LNCaP clone FGC (cell line): ENCODE measurements at regions not wholly inside any gene's neighbourhood (a gene's known extent, or its start where the extent isn't known, plus 50 kb on each side); places are given as distances from the start of the nearest gene placed in this dataset.

ENCODE experiments used
- DNase-seq: peaks from one replicate; pipeline ENCODE4 v3.0.0-alpha.2; 2011; ENCODE audit warnings: low read depth
- H3K4me3 ChIP-seq: 2 replicates; pipeline ENCODE4 v1.5.1; 2011; ENCODE audit warnings: mild to moderate bottlenecking, low read depth, low read length, control low read depth
- CTCF ChIP-seq: IDR thresholded peaks from 2 replicates; pipeline ENCODE4 v1.5.1; 2012; ENCODE audit warnings: mild to moderate bottlenecking; ENCODE audit not compliant: control insufficient read depth, insufficient read depth; ENCODE audit errors: extremely low read depth

DNA sequence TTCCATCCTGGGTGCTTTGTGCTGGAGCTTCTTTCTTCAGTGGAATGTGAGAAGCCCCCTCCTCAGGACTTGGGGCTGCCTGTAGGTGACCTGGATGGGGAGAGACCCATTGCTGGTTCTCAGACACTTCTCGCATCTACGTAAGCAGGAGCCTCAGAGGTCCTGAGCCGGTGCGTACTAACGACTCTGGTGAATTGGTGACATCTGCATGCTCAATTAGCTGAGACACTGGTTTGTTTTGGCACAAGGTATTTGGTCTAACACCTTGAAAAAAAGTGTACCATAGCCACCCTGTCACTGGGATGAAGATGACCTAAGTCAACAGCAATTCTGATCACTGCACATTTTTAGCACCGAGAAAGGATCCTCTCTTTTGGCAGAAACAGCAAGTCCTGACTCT lies 57.7 kb downstream of the LRRC30 start:
- no peak for TF ChIP-seq CTCF
- DNase-seq, result no peak
- no peak overlapping the region for H3K4me3 ChIP-seq

DNA sequence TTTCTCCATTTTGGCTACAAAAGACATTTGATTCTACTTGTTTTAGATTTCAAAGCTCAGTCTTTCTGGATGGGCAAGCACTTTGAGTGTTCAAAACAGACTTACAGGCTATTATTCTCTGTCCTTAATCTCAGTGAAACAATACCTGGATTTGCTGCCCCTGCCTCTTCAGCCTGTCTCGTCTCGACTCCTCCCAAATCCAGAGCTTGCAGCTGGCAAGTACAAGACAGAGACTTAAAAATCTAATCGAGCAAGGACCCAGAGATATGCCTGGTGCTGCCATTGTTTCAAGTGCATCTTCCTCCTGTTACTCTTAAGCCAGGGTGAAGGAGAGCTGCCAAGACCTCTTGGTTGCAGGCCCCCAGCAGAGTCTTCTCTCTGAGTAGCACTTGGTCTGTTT lies 59.2 kb downstream of the LRRC30 start:
- H3K4me3 ChIP-seq, result no peak overlapping the region
- no peak for DNase-seq
- no peak for TF ChIP-seq CTCF

- no peak overlapping the region for H3K4me3 ChIP-seq
- DNase-seq, result no peak
- no peak for TF ChIP-seq CTCF
Observed at GRCh38 chr18:7291046-7291445, 60.2 kb downstream of the LRRC30 start.

DNA sequence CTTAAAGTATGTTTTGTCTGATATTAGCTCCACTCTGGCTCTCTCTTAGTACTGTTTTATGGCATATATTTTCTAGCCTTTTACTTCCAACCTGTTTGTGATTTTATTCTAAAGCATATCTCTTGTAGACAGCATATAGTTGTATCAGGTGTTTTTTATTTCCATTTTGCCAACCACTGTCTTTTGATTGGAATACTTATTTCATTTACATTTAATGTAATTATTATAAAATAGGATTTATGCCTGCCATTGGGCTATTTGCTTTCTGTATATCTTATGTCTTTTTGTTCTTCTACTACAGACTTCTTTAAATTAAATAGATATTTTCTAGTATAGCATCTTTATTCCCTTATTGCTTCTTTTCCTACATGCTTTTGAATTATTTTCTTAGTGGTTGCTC lies 67.3 kb downstream of the LRRC30 start:
- no peak overlapping the region for H3K4me3 ChIP-seq
- no peak for DNase-seq
- no peak for TF ChIP-seq CTCF

GRCh38 chr18:7301094-7301493 lies 70.2 kb downstream of the LRRC30 start:
- no peak for DNase-seq
- no peak for TF ChIP-seq CTCF
- no peak overlapping the region for H3K4me3 ChIP-seq

DNA sequence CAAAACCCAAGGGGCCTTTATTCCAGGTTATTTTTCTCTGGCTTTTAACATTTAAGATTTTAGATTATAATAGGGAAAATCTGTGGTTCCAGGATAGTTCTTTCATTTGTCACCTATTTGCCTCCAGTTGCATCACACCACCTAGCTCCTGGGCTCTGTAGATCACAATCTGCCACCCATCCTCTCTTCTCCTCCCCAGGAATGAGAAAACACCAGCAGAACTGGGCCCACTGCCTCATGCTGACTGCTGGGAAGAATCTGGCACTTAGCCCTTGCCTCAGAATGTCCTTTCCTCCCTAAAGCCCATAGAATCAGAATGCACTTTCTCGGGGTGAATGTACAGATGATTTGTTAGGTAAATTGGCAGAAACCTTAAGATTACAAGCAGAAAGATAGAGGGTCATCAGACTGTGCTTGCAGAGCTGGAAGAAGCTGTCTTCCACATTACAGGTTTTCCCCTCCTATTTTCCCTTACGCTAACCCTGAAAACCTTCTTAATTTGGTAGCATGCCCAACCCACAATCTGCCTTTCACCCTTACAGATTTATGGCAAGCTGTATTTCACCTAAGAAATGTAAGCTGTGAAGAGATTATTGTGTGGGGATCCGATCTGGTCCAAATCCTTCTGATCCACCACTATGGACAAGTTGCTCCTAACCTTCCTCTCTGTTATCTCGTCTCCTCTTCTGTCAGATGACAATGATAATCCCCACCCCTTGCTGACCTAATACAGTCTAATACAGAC lies 72.6 kb downstream of the LRRC30 start:
- TF ChIP-seq CTCF, result no peak
- no peak overlapping the region for H3K4me3 ChIP-seq
- DNase-seq, result no peak

DNA sequence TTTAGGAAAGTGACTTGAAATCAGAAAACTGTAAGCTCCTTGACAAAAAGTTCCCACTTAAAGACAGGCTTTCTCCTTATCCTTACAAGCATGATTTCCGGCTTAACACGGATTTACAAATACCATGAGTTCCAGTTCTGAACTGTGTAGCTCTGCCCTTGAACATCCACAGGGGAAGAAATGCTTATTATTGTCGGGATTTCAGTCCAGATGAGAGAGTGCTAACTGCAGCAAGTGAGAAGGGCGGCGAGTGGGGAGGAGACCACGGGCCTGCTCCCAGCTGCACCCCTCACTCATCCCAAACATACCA lies 73.1 kb downstream of the LRRC30 start:
- H3K4me3 ChIP-seq, result no peak overlapping the region
- DNase-seq, result no peak
- no peak for TF ChIP-seq CTCF
